AML-193 (cell line): ENCODE measurements at regions not wholly inside any gene's neighbourhood (a gene's known extent, or its start where the extent isn't known, plus 50 kb on each side); places are given as distances from the start of the nearest gene placed in this dataset.

Experiments used
- DNase-seq, 2 experiments: peaks; one replicate each; lab custom pipeline; 2025; lab: John Stamatoyannopoulos, UW

DNA sequence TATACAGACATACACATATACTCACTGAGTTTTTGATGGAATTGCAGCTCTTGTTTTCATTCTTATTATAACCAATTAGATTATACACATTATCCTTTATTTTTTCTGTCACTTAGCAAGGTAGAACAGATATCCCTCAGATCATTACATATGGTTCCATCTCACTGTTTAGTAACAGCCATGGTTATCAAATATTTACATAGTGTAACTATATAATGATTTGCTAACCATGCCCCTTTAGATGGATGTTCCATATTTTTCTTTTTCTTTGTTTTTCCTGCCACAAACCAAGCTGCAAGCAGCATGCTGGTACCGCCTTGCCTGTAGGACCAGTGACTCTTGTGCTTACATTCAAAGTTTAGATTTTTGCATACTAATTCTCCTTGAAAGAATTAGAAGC is 163.4 kb upstream of the NFE2L3 start:
- no peak for DNase-seq

DNA sequence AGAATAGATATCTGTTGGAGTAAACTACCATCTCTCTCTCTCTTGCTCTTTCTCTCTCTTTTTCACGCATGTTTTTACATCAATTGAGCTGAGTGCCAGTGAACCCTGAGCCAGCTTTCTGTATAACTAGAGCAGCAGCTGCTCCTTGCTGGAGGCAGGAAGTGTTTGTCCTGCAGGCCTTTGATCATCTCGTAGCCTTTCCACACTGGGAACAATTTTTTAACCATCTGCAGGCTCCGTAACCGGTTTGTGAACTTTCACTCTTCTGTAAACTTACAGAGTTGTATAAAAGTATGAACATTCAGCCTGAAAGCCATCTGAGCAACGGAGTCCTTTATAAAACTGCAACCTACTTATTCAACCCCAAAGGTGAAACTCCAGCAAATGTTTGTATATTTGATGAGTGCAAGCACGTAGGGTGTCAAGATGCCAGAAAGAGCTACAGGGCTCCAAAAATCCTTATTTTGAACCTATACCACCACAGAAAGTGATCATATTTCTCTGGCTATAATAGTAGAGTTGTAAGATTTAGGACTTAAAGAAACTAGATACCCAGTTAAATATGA is 162.8 kb upstream of the NFE2L3 start:
- no peak for DNase-seq

GRCh38 chr7:25994433-25994994 is 157.5 kb upstream of the NFE2L3 start:
- no peak for DNase-seq

- DNase-seq, result no peak
Observed at GRCh38 chr7:25995216-25995615, 156.8 kb upstream of the NFE2L3 start.

DNA sequence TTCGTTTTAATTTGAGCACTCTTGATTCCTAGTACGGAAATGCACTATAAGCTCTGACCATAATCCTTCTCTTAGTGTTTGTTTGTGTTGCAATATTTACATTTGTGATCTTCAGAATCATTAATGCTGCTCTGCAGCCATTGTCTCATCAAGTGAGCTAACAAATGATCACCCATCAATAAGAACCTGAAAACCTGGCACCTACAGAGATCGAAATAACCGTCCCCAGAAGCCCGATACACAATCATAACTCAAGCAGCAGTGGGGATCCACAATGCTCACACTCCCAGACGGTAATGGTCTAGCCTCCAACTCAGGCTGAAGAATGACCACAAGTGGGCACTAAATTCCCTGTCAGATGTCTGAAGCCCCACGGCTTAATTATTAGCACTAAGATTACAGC is 156.0 kb upstream of the NFE2L3 start:
- DNase-seq, result no peak

DNA sequence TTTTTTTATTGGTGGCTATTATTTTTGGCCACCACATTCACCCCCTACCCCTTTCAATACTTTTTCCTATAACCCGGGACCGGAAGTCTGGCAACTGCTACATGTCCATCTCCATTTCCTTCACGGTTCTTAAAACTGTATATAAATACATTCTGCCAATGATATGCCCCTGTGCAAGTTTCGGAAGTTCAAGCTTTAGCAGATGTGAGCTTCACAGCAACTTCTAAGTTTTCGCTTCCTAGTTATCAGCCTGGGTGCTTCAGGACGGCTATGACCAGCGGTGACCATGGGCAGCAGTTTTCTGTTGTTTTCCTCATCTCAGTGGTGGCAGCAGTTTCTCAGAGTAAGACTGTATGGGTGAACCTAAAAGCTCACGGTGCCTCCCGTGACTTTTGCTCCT is 153.5 kb upstream of the NFE2L3 start:
- DNase-seq, result no peak

DNA sequence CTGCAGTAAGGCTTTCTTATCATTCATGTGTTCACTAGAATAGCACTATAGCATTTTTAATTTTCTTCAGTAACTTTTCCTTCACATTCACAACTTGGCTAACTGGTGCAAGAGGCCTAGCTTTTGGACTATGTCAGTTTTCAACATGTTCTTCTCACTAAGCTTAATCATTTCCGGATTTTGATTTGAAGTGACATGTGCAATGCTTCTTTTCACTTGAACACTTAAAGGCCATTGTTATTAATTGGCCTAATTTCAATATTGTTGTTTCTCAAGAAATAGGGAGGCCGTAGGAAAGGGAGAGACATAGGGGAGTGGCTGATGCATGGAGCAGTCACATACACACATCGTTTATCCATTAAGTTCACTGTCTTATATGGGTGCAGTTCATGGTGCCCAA is 151.2 kb upstream of the NFE2L3 start:
- DNase-seq, result no peak

- no peak for DNase-seq
Observed at GRCh38 chr7:26001662-26002244, 150.2 kb upstream of the NFE2L3 start.

- DNase-seq, result no peak
Observed at GRCh38 chr7:26005683-26006410, 146.2 kb upstream of the NFE2L3 start.

DNA sequence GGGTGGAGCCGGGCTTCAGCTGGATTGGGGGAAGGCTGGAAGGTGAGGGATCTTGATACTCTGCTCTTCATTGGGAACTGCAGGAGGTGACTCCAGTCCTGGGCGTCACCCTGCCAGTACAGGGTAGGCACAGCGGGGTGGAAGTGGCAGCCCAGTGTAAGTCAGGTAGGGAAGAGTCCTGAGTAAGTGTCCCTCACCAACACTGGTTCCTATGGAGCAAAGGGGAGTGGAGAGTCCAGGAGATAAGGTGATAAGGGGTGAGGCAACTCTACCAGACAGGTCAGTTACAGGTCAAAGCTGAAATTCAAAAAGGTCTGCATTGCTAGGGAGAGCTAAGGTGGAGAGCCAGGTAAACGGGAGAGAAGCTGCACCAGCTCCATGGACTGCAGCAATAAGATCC is 145.6 kb upstream of the NFE2L3 start:
- DNase-seq, result no peak

GRCh38 chr7:26007510-26007909 is 144.5 kb upstream of the NFE2L3 start:
- no peak for DNase-seq

- DNase-seq, result no peak
Observed at GRCh38 chr7:26008428-26008827, 143.6 kb upstream of the NFE2L3 start.

DNA sequence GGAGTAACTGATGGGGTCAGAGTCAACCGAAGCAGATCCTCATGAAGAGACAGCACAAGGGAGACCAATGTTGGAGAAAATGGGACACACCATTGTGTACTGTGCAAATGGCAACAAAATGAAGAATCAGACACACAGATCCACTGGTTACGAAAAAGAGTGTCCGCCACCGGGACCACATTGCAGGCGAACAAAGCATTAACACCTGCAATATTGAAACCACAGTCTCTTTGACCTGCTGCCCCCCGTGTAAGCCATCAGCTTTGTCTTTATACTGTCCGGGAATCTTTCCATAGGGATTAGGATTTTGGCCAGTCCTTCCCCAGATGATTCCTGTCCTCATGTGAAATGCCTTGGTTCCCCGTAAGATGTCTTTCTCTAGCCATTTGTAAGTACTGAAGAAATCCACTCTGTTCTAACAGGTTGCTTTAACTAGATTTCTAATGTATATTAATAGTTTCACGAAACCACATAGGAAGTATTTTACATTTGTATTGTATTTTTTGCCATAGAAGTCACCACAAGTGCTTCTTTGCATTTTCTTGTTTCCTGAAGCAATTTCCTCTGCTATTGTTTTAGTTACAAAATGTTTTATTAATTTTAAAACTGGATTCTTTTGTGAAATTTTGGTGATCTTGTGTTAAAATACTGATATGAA is 140.8 kb upstream of the NFE2L3 start:
- DNase-seq, result no peak

DNA sequence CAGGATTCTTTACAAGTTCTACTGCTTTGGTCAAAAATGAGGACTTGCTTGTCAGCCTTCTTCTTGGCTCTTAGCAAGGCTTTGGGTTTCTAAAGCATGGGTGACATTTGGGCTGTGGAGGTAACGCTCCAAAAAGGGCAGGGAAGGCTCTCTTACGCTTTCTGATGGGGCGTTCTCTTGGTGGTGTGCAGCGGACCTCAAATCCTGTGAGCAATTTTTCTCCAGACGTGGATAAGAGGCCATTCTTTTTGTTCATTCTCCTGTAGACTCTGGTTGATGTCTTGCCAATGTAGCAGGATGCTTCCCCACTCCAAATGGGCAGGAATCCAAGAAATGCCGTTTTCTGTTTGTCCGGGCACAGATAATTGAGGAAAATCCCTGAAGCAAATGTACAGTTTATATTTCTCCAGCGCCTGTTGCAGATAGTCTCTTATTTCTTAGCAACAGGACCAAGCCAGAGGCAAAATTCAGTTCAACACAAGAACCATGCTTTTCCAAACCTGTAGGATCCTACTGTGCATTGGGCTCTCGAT is 138.4 kb upstream of the NFE2L3 start:
- DNase-seq, result no peak

- no peak for DNase-seq
Observed at GRCh38 chr7:26022982-26023381, 129.0 kb upstream of the NFE2L3 start.

GRCh38 chr7:26029911-26030310 is 122.1 kb upstream of the NFE2L3 start:
- no peak for DNase-seq

- no peak for DNase-seq
Observed at GRCh38 chr7:26034391-26034790, 117.6 kb upstream of the NFE2L3 start.

- no peak for DNase-seq
Observed at GRCh38 chr7:26035552-26035951, 116.4 kb upstream of the NFE2L3 start.

DNA sequence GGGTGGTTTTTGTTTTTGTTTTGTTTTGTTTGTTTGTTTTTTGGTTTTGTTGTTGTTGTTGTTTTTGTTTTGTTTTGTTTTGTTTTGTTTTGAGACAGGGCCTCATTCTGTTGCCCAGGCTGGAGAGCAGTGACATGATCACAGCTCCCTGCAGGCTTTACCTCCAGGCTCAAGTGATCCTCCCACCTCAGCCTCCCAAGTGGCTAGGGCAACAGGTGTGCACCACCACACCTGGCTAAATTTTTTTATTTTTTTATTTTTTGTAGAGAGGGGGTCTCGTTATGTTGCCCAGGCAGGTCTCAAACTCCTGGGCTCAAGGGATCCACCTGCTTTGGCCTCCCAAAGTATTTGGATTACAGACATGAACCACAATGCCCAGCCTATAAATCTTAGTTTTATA is 115.9 kb upstream of the NFE2L3 start:
- DNase-seq, result no peak

- DNase-seq, result no peak
Observed at GRCh38 chr7:26038201-26038990, 113.6 kb upstream of the NFE2L3 start.

GRCh38 chr7:26040085-26040484 is 111.9 kb upstream of the NFE2L3 start:
- no peak for DNase-seq

GRCh38 chr7:26042237-26042636 is 109.8 kb upstream of the NFE2L3 start:
- DNase-seq, result no peak
